DOHH2 (cell line): ENCODE measurements at regions not wholly inside any gene's neighbourhood (a gene's known extent, or its start where the extent isn't known, plus 50 kb on each side); places are given as distances from the start of the nearest gene placed in this dataset.

ENCODE experiments used
- H3F3A ChIP-seq: fragments of 200-600 bp; sonication (generic), shearing (Covaris generic); 2 replicates; pipeline ENCODE4 v1.6.0; 2016; ENCODE audit warnings: antibody characterized with exemption, mild to moderate bottlenecking; ENCODE audit not compliant: control insufficient read depth, insufficient read depth
- H3K27ac ChIP-seq: fragments of 200-600 bp; sonication (generic); 2 replicates; pipeline ENCODE4 v1.5.1; 2014; ENCODE audit warnings: low read depth, mild to moderate bottlenecking, low read length, moderate library complexity
- H3K27me3 ChIP-seq: fragments of 200-600 bp; sonication (generic); 2 replicates; pipeline ENCODE4 v1.6.1; 2014; ENCODE audit warnings: mild to moderate bottlenecking, low read length, mixed read lengths; ENCODE audit not compliant: control insufficient read depth
- H3K36me3 ChIP-seq: fragments of 200-600 bp; sonication (generic); 2 replicates; pipeline ENCODE4 v1.6.1; 2014; ENCODE audit warnings: mild to moderate bottlenecking, low read length, moderate library complexity, mixed read lengths; ENCODE audit not compliant: control insufficient read depth
- H3K4me1 ChIP-seq: fragments of 200-600 bp; sonication (generic); 2 replicates; pipeline ENCODE4 v1.6.1; 2014; ENCODE audit warnings: mild to moderate bottlenecking, low read length, mixed read lengths; ENCODE audit not compliant: control insufficient read depth
- H3K4me2 ChIP-seq: fragments of 200-600 bp; sonication (generic); 2 replicates; pipeline ENCODE4 v1.6.0; 2014; ENCODE audit warnings: mild to moderate bottlenecking, low read length, moderate library complexity
- H3K4me3 ChIP-seq: fragments of 200-600 bp; sonication (generic); 2 replicates; pipeline ENCODE4 v1.5.1; 2014; ENCODE audit warnings: mild to moderate bottlenecking, low read length, mixed read lengths
- H3K79me2 ChIP-seq: fragments of 200-600 bp; sonication (generic); 2 replicates; pipeline ENCODE4 v1.6.1; 2014; ENCODE audit warnings: mild to moderate bottlenecking, low read length, mixed read lengths; ENCODE audit not compliant: control insufficient read depth
- H3K9me2 ChIP-seq: fragments of 200-600 bp; sonication (generic); replicated peaks from 2 replicates; pipeline ENCODE4 v1.6.1; 2014; ENCODE audit warnings: mild to moderate bottlenecking, low read length, mixed read lengths; ENCODE audit not compliant: control insufficient read depth
- H3K9me3 ChIP-seq: fragments of 200-600 bp; sonication (generic); 2 replicates; pipeline ENCODE4 v1.6.1; 2014; ENCODE audit warnings: antibody characterized with exemption, low read length, mixed read lengths; ENCODE audit not compliant: control insufficient read depth, insufficient read depth
- H4K20me1 ChIP-seq: fragments of 200-600 bp; sonication (generic); 2 replicates; pipeline ENCODE4 v1.6.0; 2014; ENCODE audit warnings: low read depth, mild to moderate bottlenecking, antibody characterized with exemption, low read length, moderate library complexity; ENCODE audit not compliant: control insufficient read depth, insufficient read depth
- CTCF ChIP-seq: fragments of 200-600 bp; sonication (generic); IDR thresholded peaks from one replicate; pipeline ENCODE4 v1.5.1; 2014; ENCODE audit warnings: antibody characterized with exemption, mild to moderate bottlenecking, low read depth, low read length; ENCODE audit not compliant: poor library complexity, severe bottlenecking
- EZH2phosphoT487 ChIP-seq: fragments of 200-600 bp; sonication (generic); IDR thresholded peaks from 2 replicates; pipeline ENCODE4 v1.6.1; 2017; ENCODE audit warnings: borderline replicate concordance, mild to moderate bottlenecking, antibody characterized with exemption, low read length, moderate library complexity, mixed read lengths

GRCh38 chr10:130389906-130390305, 253.7 kb downstream of the GLRX3 start:
- Histone ChIP-seq H3F3A (no peaks in the 10 kb centered on the region), H3K4me1 (no peaks in the 10 kb centered on the region), H3K4me3 (no peak overlapping the region), H3K4me2 (no peak overlapping the region), H4K20me1 (no peaks in the 10 kb centered on the region), H3K9me2 (no peaks in the 10 kb centered on the region), H3K27me3 (no peaks in the 10 kb centered on the region), H3K9me3 (no peaks in the 10 kb centered on the region), H3K36me3 (no peaks in the 10 kb centered on the region), H3K27ac (no peak overlapping the region), H3K79me2 (no peaks in the 10 kb centered on the region)
- no peak for TF ChIP-seq CTCF
- no peak for TF ChIP-seq EZH2phosphoT487

GRCh38 chr10:130392031-130392430, 255.8 kb downstream of the GLRX3 start:
- no peak overlapping the region for H3K27ac ChIP-seq
- H3K9me3 ChIP-seq: peaks cover 4% of the 10 kb centered on the region
- H3K9me2 ChIP-seq: no peaks in the 10 kb centered on the region
- H3K36me3 ChIP-seq: no peaks in the 10 kb centered on the region
- H3F3A ChIP-seq: no peaks in the 10 kb centered on the region
- H3K27me3 ChIP-seq: no peaks in the 10 kb centered on the region
- no peak overlapping the region for H3K4me2 ChIP-seq
- H3K4me3 ChIP-seq: no peak overlapping the region
- H3K4me1 ChIP-seq: no peaks in the 10 kb centered on the region
- TF ChIP-seq CTCF: no peak
- TF ChIP-seq EZH2phosphoT487: no peak
- no peaks in the 10 kb centered on the region for H4K20me1 ChIP-seq
- no peaks in the 10 kb centered on the region for H3K79me2 ChIP-seq

- H3K4me2 ChIP-seq: no peak overlapping the region
- no peaks in the 10 kb centered on the region for H3K27me3 ChIP-seq
- H3K27ac ChIP-seq: no peak overlapping the region
- no peaks in the 10 kb centered on the region for H3K79me2 ChIP-seq
- H3K9me2 ChIP-seq: no peaks in the 10 kb centered on the region
- H3K4me3 ChIP-seq: no peak overlapping the region
- H3F3A ChIP-seq: no peaks in the 10 kb centered on the region
- H4K20me1 ChIP-seq: no peaks in the 10 kb centered on the region
- H3K4me1 ChIP-seq: no peaks in the 10 kb centered on the region
- TF ChIP-seq CTCF (no peak), EZH2phosphoT487 (no peak)
- peaks cover 4% of the 10 kb centered on the region for H3K9me3 ChIP-seq
- no peaks in the 10 kb centered on the region for H3K36me3 ChIP-seq
Measured at GRCh38 chr10:130393342-130393741, 257.2 kb downstream of the GLRX3 start.

GRCh38 chr10:130394832-130395231, 258.6 kb downstream of the GLRX3 start:
- Histone ChIP-seq H3K4me3 (no peak overlapping the region), H3K36me3 (no peaks in the 10 kb centered on the region), H3K4me1 (no peaks in the 10 kb centered on the region), H3K9me3 (peaks cover 4% of the 10 kb centered on the region), H3F3A (no peaks in the 10 kb centered on the region), H3K9me2 (no peaks in the 10 kb centered on the region), H3K27me3 (no peaks in the 10 kb centered on the region), H3K27ac (no peak overlapping the region), H3K4me2 (no peak overlapping the region), H4K20me1 (no peaks in the 10 kb centered on the region), H3K79me2 (no peaks in the 10 kb centered on the region)
- TF ChIP-seq CTCF (no peak), EZH2phosphoT487 (no peak)
